ENCODE measurements at regions not wholly inside any gene's neighbourhood (a gene's known extent, or its start where the extent isn't known, plus 50 kb on each side); places are given as distances from the start of the nearest gene placed in this dataset.
"Not testable (repeated sequence)": the region's sequence is repeated elsewhere in the genome, so short reads cannot be mapped to it uniquely, and the experiment has no call there.

DNA sequence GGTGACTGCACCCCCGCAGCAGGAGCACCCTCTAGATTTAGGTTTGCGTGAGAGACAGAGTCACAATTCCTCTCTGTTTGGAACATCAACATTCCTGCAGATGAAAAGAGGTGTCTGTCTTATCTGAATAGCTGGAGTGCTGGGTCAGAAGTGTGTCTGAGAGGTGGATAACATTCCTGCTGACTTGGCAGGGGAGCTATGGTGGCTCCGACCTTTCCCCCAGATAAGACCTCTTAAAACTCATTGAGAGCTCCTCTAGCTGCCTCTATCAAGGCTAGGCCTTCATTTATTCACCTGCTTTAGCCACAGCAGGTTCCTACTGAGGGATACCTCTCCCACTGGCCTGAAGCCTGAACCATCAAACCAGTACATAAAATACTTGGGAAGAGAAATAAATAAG lies 615.5 kb downstream of the LRRC70 start:
- DNase-seq: no peak

DNA sequence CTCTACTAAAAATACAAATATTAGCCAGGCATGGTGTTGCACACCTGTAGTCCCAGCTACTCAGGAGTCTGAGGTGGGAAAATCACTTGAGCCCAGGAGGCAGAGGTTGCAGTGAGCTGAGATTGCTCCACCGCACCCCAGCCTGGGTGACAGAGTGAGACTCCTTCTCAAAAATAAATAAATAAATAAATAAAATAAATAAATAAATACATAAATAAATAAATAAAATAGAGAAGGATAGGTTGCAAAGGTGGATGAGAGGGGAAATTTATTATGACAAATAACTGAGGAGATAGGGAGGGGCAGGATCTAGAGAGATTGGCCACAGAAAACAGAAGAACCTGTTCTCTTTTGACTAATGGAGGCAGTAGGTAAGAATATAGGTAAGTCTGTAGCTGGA lies 601.6 kb downstream of the LRRC70 start:
- DNase-seq: not testable (repeated sequence)

DNA sequence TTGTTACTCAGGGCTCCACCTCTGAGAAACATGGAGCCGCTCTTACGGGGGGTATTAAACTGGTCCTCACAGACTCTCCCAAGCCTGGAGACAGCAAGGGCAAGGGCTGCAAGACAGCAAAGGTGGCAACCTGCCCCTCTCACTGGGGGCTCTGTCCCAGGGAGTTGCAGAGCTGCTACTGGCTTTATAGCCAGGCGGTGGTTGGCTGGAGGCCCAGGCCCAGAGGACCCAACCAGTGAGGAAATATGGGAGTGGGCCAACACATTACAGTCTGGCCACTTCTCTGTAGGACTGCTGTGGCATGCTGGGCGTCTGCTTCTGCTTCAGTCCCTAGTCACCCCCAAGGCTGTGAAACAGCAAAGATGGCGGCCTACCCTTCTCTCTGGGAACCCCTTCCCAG lies 597.2 kb downstream of the LRRC70 start:
- DNase-seq: no peak

DNA sequence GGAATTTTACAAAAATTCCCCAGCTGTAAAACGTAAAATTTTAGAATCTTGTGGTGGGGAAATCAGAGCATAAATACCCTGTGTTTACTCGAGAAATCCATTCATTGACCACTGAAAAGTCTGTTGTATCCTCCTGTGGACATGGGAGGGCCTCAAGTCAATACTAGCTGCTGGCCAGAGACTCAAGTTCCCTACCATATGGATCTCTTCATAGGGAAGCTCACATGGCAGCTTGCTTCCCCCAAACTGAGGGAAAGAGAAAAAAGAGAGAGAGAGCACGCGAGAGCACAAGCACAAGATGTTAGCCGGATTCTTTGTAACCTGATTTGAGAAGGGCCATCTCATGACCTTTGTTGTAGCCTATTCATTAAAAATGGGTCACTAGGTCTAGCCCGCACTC lies 591.9 kb downstream of the LRRC70 start:
- no peak for DNase-seq

DNA sequence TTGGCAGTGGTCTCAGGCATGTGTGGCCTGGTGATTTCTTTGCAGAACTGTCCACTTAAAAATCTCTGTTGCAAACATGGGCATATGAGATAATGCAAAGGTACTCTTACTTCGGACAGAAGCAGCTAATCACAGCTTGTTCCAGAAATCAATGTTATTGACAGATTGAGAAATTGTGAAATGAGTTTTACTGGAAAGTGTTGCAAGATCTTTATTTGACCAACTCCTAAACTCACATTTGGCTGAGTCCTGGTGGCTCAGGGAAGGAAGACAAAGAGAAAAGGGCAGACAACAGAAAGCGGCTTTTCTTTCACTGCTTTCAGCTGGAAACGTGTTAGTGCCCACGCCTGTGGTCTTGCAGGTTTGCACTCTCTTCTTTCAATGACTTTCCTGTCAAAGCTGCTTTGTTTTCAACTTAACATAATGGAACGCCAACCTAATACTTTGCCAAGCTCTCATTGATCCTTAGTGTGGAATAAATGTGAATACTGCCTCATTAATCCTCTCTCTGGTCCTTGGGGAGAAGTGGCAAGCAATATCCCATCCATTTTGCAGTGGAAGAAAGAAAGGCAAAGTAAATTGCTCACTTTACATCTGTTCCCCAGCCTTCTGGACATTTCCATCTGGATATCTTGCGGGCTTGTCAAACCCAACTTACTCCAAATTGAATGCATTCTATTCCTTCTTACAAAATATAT lies 586.4 kb downstream of the LRRC70 start:
- no peak for DNase-seq

DNA sequence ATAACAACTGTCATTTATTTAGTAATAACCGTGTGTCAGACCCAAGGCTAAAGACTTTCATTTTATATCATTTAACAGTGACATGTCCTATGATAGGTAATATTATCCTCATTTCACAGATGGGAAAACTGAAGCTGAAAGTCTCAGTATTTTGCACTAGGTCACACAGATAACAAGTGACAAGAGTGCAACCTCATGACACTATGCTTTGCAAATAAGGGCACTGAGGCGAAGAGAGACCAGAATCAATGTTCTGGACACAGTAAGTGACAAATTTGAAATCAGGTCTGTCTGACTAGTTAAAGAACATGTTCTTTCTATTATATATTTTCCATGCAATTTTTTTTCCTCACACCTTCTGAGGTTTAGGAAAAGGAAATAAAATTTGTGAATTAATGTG lies 585.7 kb downstream of the LRRC70 start:
- no peak for DNase-seq

DNA sequence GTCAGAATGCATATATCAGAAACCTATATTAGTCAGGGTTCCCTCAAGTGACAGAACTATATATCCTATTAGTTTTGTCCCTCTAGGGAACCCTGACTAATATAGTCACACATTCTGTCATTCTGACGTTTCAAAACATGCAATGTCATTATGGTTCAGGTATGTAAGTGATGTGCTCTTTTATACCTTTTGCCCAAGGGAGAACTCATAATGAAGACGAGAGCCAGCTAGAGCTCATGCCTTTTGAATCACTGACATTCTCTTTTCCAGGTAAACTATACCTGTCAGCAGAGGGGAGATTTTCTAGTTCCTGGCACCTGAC lies 576.7 kb downstream of the LRRC70 start:
- DNase-seq: no peak

DNA sequence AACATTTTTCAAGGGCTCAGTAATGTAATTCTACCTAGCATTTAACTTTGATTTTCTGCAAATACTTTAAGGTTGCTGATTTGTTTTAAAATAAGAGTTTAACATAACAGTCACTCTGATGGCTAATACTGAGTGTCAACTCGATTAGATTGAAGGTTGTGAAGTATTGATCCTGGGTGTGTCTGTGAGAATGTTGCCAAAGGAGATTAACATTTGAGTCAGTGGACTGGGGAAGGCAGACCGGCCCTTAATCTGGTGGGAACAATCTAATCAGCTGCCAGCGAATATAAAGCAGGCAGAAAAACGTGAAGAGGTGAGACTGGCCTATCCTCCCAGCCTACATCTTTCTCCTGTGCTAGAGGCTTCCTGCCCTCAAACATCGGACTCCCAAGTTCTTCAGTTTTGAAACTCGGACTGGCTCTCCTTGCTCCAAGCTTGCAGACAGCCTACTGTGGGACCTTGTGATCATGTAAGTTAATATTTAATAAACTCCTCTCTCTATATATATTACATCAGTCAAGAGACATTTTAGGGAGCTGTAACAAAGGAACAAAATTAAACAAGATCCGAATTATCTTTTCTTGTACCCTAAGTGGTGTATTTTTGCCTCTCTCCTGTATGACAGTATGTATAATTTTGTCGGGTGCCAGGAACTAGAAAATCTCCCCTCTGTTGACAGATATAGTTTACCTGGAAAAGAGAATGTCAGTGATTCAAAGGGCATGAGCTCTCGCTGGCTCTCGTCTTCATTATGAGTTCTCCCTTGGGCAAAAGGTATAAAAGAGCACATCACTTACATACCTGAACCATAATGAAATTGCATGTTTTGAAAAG lies 576.1 kb downstream of the LRRC70 start:
- DNase-seq: no peak

DNA sequence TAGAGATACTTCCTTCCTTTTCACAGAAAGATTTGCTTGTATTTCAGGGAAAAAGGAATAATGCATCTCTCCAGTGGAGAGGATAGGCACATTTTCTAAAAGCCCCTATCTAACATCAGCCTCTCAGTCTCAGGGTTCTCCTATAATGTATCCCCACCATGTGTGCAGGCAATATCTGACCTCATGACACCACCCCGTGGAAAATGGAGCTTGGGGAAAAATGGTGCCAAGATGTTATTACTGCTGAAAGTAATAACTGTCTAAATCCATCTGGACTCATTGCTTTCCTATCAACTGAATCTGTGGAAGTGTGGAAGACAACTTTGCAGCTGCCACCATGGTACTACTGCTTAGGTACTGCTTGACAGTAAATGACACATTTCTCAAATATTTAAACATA lies 574.3 kb downstream of the LRRC70 start:
- no peak for DNase-seq

DNA sequence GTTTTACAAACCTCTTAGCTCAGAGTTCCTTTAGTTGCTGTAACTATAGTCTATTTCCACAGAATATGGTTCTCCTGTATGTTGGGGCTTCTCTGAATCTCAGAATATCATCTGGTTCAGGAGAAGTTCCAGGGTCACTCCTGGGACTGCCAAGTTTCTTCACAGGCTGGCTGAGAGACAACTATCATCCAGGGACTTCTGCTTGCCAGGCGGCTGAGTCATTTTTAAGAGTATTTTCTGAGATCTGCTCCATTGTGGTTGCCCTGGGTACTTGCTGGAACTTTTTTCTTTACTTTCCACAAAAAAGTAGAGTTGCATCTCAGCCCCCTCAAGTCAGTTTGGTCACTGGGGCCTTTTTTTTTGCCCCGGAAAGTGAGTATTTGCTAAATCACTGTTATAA lies 566.5 kb downstream of the LRRC70 start:
- DNase-seq: no peak

DNA sequence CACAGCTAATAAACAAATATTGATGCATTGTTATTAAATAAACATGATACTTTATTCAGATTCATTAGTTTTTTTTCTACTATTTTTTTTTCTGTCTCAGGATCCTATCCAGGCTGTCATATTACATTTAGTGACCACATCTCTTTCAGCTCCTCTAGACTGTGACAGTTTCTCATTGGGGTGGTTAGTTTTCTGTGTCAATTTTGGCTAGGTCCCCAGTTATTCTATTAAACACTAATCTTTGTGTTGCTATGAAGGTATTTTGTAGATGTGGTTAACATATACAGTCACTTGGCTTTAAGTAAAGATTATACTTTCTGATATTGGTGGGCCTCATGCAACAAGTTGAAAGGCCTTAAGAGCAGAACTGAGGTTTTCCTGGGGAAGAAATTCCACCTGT lies 563.0 kb downstream of the LRRC70 start:
- DNase-seq: no peak

DNA sequence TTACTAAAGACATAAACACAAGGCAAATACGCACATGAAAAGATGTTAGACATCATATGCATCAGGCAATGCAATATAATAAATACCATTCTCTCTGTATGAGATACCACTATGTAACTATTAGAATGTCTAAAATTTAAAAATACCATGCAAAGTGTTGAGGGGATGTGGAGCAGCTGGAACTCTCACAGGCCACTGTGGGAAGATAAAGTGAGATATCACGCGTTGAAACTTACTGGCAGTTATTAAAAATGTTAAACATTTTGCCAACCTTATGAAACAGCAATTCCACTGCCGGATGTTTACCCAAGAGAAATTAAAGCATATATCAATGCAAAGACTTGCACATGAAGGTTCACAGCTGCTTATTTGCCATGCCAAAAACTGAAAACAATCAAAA lies 556.7 kb downstream of the LRRC70 start:
- peak; percentile 2 for DNase-seq

DNA sequence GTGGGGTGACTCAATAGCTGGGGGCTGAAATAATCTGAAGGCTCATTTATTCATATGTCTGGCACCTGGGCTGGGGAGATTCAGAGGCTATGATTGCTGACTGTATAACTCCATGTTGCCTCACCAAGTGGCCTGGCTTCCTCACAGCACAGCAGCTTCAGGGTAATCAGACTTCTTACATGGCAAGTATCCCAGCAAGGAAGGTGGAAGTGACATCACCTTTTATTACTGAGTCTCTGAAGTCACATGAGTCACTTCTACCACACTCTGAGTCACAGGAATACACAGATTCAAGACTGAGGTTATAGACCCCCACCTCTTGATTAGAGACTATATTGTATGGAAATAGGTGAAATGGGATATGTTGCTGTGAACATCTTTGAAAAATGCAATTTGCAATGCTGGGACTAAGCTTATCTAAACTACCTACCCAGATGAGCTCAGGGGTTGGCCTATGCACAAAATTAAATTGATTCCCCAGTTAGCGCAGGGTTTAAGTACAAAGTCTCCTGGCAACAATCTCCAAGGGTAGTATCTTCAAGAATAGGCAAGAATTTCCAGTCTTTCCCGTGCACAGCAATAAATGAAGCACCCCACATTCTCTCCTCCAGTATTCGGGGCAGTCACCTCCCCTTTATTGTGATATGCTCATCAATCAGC lies 553.1 kb downstream of the LRRC70 start:
- DNase-seq: peak; percentile 80

DNA sequence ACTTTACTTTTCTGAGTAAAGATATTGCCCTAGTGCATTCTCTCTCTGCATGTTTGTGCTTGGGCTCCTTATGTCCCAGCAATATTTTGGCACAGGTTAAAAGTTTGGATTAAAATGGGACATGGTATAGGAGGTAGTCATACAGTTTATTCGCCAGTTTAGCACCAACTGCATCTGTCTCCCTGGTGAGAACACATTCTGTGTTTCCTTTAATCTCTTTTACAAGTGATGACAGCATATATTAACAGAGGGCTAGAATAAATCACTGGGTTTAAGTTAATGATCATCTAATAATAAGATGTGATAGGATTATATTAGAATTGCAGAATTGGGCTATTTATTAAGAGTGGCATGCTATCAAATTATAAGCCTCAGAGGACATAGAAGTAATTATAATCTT lies 550.1 kb downstream of the LRRC70 start:
- DNase-seq: no peak

DNA sequence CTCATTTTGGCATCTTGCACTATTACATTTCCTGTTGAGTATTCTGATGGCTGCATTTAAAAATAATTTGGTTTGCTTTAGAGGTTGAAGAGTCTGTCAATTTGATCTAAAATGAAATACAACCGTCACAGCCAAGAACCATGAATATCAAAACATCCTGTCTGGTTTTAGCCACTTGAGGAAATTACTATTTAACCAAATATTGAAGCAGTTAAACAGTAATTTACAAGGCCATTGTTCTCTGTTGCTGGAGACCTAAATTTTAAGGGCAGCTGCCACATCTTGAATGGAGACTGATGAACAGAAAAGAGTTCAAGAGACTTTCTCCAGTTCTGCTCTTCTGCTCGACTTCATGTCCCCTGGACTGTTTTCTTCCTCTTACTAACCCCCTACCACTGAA lies 549.4 kb downstream of the LRRC70 start:
- DNase-seq: no peak

DNA sequence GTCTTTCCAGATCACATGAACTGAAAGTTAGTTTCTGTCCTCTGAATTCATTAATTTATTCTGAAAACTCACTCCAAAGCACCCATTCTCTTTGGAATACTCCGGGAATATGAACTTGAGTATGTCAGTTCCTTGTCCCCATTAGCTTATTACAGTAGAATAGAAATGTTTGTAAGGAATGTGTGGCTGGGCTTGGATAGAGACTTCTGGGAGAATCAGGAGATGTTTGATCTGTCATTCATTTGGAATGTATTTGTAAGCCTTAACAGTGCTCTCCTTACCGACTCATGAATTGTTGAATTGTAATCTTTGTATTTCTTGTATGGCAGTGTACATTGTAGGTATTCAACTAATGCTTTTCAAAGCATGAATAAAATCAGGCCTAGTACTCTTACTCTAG lies 548.4 kb downstream of the LRRC70 start:
- DNase-seq: peak; percentile 79

DNA sequence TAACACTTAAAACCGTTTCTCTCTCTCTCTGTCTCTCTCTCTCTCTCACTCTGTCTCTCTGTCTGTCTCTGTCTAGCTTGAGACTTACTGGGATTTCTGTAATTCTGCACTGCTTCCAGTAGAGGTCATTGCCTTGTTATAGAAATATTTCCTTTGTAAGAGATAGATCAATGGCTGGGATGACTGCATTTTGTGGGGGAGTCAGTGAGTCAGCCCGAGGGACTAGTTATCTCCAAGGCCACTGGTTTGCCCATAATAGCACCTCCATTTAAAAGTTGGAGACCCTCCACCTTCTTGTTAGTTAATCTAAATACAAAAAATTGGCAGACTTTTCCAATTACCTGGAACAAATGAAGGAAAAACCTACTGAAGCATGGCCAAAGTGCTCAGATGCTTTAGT lies 547.2 kb downstream of the LRRC70 start:
- DNase-seq: peak; percentile 70

DNA sequence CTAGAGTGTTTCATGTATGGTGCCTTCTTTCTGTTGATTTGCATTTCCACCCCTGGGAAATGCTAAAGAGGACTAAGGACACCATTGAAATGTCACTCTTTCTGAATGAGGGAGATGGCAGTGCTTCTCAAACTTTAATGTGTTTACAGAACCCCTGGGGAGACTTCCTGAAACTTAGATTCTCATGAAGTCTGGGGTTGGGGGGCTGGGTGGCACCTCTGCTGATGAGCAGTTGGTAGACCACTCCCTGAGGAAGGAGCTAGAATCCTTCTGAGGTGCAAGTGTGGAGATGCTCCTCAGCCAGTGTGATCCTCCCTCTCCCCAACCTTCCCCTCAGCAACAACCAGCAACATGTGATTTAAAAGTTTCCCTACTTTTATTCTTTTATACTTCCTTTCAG lies 546.8 kb downstream of the LRRC70 start:
- DNase-seq: no peak

DNA sequence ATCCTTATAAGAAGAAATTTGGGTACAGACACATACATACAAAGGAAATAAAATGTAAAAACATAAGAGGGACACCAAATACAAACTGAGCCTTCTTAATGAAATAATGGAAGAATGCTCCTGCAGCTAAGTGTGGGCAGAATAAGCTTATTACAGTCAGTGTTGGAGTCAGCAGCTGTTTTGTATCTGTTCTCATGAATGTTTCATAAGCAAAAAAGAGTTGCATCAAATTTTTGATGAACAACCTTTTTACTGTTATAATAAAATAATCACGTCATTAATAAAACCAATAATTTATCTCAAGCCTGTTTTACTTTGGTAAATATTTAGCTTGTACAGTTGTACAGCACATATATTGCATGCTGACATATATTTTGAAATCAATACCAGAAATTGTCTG lies 545.6 kb downstream of the LRRC70 start:
- no peak for DNase-seq

DNA sequence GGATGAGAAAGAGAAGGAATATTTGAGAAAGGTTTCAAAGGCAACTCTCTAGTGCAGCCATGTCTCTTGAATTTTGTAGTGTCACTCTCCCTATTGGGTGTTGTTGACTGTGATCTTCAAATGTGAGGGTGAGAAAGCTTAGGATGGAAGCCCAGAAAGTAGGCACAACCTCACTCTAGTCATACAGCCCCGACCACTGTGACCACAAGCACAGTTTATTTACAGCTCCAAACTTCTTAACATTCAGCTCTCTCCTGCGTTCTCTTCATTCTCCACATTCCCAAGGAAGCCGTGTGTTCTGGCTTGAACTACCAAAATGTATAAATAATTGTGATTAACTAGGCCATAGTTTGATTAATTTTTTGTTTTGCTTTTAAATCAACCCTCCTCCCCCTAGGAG lies 542.9 kb downstream of the LRRC70 start:
- peak; percentile 23 for DNase-seq

DNA sequence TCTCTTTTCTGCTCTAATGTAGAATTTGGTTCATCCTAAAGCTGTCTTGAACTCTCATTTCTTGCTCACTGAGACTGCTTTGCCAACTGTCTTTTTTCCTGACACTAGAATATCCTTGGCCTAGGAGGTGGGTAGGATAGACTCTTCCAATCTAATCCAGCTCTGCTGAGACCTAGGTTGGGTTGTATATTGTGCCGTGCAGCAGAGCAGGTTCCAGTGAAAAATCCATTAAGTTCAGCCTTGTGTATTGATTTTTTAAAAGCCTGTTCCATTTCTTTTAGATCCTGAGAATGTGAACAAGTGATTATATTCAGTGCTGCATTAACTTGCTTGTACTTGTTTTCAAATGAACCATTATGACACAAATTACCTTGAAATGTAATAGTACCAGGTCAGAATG lies 539.6 kb downstream of the LRRC70 start:
- DNase-seq: no peak

DNA sequence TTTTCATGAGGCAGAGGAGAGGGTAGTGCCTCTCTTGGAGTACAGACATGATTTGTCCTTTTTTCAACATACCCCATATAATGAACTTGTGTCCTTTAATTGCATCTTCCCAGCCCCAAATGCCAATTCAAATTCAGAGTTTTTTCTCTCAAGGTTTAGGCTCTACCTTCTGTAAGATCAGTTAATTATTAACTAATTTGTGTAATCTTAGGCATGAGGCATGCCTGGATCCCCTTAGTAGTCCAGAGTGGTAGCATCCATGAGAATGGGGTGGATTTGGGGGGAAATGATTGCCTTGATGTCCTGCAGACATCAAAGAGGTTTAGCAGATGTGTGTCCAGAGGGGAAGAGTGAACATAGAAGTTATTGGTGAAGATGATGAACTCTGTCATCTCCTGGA lies 533.3 kb downstream of the LRRC70 start:
- DNase-seq: no peak

DNA sequence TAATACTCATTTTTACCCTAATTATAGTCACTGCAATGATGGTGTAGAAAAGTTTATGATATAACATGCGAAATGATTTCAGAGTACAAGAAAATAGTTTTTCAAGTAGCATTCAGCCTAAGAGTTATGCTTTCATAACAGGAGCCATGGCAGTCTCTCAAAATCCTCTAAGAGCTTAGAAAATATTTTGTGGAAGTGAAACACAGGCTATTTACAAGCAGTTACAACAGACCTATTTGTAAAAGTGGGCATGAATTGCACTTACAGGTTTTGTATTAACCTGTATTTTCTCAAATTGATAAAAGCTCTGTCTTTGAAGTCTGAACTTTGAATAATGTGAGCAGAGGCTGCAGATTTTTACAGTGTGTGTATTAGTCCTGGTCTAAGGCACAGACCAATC lies 523.3 kb downstream of the LRRC70 start:
- DNase-seq: no peak

DNA sequence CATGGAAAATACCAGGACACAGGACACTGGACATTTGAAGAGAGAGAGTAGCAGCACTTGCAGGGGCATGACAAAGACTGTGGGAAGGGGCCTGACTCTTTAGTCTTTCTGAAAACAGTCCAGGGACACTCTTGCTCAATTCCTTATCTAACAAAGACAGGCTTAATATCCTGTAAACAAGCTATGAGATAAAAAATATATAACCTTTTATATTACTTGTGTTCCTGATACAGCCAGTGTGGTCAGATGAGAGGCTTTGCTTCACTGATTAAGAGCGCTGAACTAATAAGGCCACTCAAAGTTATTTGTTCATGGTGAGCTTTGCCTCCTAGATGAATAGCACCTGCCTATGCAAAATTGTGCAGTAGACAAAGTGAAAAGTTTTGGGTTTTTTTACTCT lies 518.7 kb downstream of the LRRC70 start:
- no peak for DNase-seq
